ENCODE measurements at regions not wholly inside any gene's neighbourhood (a gene's known extent, or its start where the extent isn't known, plus 50 kb on each side); places are given as distances from the start of the nearest gene placed in this dataset.

DNA sequence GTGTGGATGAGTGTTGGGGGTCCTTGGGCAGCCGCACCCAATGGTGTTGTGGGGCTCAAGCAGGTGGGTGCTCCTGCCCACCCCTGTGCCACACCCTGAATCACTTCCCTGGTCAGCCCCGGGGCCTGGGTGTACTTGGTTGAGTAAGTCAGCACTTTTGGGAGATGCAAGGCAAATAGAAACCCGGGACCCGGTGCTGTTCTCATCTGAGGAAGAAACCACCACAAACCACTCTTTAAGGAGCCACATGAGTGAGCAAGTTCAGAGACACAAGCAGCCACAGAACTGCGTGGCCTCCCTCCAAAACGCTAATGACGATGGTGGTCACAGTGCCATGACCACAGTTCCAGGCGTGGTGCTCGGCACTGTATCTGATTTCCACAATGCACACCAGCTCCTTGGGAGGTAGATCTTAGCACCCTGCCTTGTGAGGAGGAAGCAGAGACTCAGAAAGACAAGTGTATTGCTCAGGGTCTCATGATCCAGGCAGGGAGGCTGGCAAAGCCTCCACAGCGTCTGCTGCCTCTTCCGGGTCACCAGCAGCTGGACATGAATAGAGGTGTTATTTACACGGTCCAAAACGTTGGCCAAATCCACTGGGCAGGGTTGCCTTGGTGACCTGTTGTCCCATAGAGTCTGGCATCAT, 118.2 kb upstream of the ALDH1A3 start:
- no peaks in the 10 kb centered on the region for H3K27me3 ChIP-seq (ENCODE audit: insufficient read depth, low read length, poor library complexity, severe bottlenecking)
- H2AFZ ChIP-seq (ENCODE audit: low read length): no peak overlapping the region
- no peaks in the 10 kb centered on the region for H3K4me1 ChIP-seq (ENCODE audit: insufficient read depth, low read length, poor library complexity, severe bottlenecking)
- TF ChIP-seq CTCF (conservative IDR thresholded peaks at IDR 0.05; ENCODE audit: low read length): no peak
- no peak for TF ChIP-seq EZH2phosphoT487 (IDR thresholded peaks at IDR 0.05; ENCODE audit: borderline replicate concordance)
- no peaks in the 10 kb centered on the region for H3K9me2 ChIP-seq (replicated peaks; ENCODE audit: low read depth, low read length)
- no peak overlapping the region for H3K4me3 ChIP-seq (ENCODE audit: low read length, poor library complexity, severe bottlenecking)
- no peaks in the 10 kb centered on the region for H4K20me1 ChIP-seq (ENCODE audit: insufficient read depth, low read length, poor library complexity, severe bottlenecking)
- H3K9ac ChIP-seq (ENCODE audit: low read depth, low read length, poor library complexity, severe bottlenecking): no peak overlapping the region
- H3K4me2 ChIP-seq (ENCODE audit: low read depth, low read length, poor library complexity, severe bottlenecking): no peak overlapping the region
- no peaks in the 10 kb centered on the region for H3F3A ChIP-seq (ENCODE audit: low read depth)
- H3K9me3 ChIP-seq (ENCODE audit: insufficient read depth, low read depth, low read length): no peaks in the 10 kb centered on the region
- H3K79me2 ChIP-seq (ENCODE audit: insufficient read depth, low read length): no peaks in the 10 kb centered on the region
- H3K36me3 ChIP-seq (ENCODE audit: insufficient read depth, low read length): no peaks in the 10 kb centered on the region

DNA sequence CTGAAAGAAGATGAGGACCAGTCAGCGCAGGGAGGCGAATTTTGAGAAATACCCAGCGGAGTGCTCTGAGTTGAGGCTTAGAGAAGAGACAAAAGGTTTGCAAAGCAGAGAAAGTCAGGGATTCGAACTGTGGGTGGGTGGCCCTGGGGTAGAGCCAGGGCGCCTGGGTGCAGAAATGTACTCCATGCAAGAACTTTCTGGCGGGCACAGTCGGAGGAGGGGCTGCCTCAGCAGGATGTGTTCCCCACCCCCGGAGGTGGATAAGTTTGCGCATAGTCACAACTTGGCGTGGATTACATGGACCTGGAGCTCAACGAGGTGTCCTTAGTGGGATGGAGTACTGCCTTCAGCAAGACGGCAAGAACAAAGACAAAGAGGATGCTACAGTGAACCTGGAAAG, 117.3 kb upstream of the ALDH1A3 start:
- Histone ChIP-seq H3K79me2 (ENCODE audit: insufficient read depth, low read length) (no peaks in the 10 kb centered on the region), H3F3A (ENCODE audit: low read depth) (no peaks in the 10 kb centered on the region), H3K4me2 (ENCODE audit: low read depth, low read length, poor library complexity, severe bottlenecking) (no peak overlapping the region), H3K27me3 (ENCODE audit: insufficient read depth, low read length, poor library complexity, severe bottlenecking) (no peaks in the 10 kb centered on the region), H3K9ac (ENCODE audit: low read depth, low read length, poor library complexity, severe bottlenecking) (no peak overlapping the region), H3K4me3 (ENCODE audit: low read length, poor library complexity, severe bottlenecking) (no peak overlapping the region), H2AFZ (ENCODE audit: low read length) (no peak overlapping the region), H3K36me3 (ENCODE audit: insufficient read depth, low read length) (no peaks in the 10 kb centered on the region), H3K4me1 (ENCODE audit: insufficient read depth, low read length, poor library complexity, severe bottlenecking) (no peaks in the 10 kb centered on the region), H3K9me2 (replicated peaks; ENCODE audit: low read depth, low read length) (no peaks in the 10 kb centered on the region), H4K20me1 (ENCODE audit: insufficient read depth, low read length, poor library complexity, severe bottlenecking) (no peaks in the 10 kb centered on the region), H3K9me3 (ENCODE audit: insufficient read depth, low read depth, low read length) (no peaks in the 10 kb centered on the region)
- no peak for TF ChIP-seq CTCF (conservative IDR thresholded peaks at IDR 0.05; ENCODE audit: low read length)
- TF ChIP-seq EZH2phosphoT487 (IDR thresholded peaks at IDR 0.05; ENCODE audit: borderline replicate concordance): no peak

DNA sequence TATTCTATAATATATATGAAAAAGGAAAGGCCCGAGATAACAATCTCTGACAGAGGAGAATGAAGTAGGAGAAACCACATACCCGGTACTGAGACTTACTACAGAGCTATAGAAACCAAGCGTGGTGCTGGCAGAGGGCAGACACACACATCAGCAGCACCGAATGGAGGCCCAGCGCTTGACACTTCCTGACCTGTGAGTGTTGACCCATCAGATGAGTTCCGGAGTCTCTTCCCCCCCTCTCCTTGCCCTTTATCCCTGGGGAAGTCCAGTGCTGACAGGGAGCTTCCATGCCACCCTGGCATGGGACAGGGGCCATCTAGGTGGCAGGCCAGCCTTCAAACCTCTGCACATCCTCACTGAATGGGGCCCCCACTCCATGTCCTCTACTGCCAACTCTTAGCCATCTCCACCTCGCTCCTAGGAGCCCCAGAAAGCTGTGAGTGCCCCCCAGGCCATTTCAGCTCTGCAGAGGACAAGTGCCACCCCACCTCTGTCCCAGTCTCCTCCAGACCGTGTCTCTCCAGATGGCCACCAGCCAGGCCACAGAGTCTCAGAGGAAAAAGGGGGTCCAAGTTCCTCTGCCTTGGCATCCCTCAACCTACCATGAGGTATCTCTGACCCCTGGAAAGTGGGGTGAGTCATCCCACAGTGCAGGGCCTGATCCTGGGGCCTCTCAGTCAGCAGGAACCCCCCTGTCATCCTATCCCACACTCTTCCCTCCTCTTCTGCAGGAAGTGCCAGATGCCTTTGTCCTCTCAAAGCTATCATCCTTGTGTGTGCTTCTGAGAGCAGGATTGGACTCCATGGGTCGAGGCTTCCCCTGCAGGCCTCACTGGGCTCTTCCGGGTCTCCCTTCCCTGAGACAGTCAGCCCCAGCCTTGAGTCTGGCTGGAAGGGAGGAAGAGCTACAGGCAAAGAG, 116.5 kb upstream of the ALDH1A3 start:
- TF ChIP-seq CTCF (conservative IDR thresholded peaks at IDR 0.05; ENCODE audit: low read length) (no peak), EZH2phosphoT487 (IDR thresholded peaks at IDR 0.05; ENCODE audit: borderline replicate concordance) (no peak)
- no peaks in the 10 kb centered on the region for H3K36me3 ChIP-seq (ENCODE audit: insufficient read depth, low read length)
- no peaks in the 10 kb centered on the region for H3K9me2 ChIP-seq (replicated peaks; ENCODE audit: low read depth, low read length)
- no peak overlapping the region for H3K9ac ChIP-seq (ENCODE audit: low read depth, low read length, poor library complexity, severe bottlenecking)
- no peaks in the 10 kb centered on the region for H3K27me3 ChIP-seq (ENCODE audit: insufficient read depth, low read length, poor library complexity, severe bottlenecking)
- no peaks in the 10 kb centered on the region for H3K4me1 ChIP-seq (ENCODE audit: insufficient read depth, low read length, poor library complexity, severe bottlenecking)
- H3K4me2 ChIP-seq (ENCODE audit: low read depth, low read length, poor library complexity, severe bottlenecking): no peak overlapping the region
- H4K20me1 ChIP-seq (ENCODE audit: insufficient read depth, low read length, poor library complexity, severe bottlenecking): no peaks in the 10 kb centered on the region
- H2AFZ ChIP-seq (ENCODE audit: low read length): no peak overlapping the region
- no peaks in the 10 kb centered on the region for H3K9me3 ChIP-seq (ENCODE audit: insufficient read depth, low read depth, low read length)
- no peaks in the 10 kb centered on the region for H3F3A ChIP-seq (ENCODE audit: low read depth)
- no peak overlapping the region for H3K4me3 ChIP-seq (ENCODE audit: low read length, poor library complexity, severe bottlenecking)
- H3K79me2 ChIP-seq (ENCODE audit: insufficient read depth, low read length): no peaks in the 10 kb centered on the region
